H1 (cell line): ENCODE measurements at regions not wholly inside any gene's neighbourhood (a gene's known extent, or its start where the extent isn't known, plus 50 kb on each side); places are given as distances from the start of the nearest gene placed in this dataset.

Source experiments
- TEAD4 ChIP-seq: IDR thresholded peaks from 2 replicates; pipeline ENCODE4 v1.6.1; 2012; ENCODE audit warnings: low read depth, low read length, inconsistent platforms, mixed read lengths

DNA sequence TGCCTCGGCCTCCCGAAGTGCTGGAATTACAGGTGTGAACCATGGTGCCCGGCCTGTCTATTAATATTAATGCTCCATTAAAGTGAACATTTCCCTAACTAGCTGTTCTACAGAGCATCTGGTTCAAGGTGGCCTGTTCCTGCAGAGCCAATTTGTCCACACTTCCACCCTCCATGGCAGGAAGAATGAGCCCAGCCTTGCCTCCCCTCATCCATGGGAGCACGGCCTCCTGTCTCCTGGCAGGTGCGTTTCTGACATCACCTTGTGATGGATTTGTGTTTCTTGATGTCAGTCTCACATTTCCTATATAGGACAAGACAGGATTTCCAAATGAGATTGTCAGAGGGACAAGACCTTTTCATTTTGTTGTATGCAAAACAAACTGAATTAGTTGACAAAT, 105.7 kb upstream of the FRMD1 start (continued):
- no peak for TF ChIP-seq TEAD4
